ENCODE measurements at regions not wholly inside any gene's neighbourhood (a gene's known extent, or its start where the extent isn't known, plus 50 kb on each side); places are given as distances from the start of the nearest gene placed in this dataset.
"Not testable (repeated sequence)": the region's sequence is repeated elsewhere in the genome, so short reads cannot be mapped to it uniquely, and the experiment has no call there.

DNA sequence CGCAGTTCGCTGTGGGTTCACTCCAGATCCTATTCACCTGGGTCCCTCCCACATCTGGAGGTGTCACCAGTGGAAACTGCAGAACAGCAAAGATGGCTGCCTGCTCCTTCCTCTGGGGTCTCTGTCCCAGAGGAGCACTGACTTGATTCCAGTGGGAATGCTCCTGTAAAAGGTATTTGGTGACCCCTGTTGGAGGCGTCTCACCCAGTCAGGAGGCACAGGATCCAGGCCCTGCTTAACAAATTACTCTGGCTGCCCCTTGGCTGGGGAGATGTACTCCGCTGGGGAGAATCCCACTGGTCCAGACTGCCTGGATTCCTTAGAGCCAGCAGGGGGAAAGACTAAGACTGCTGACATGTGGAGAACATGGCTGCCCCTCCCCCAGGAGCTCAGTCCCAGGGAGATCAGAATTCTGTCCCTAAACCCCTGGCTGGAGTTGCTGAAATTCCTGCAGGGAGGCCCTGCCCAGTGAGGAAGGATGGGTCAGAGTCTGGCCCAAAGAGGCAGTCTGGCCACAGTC is 483.0 kb downstream of the CBLN4 start:
- no peaks in the 10 kb centered on the region for H3K4me1 ChIP-seq (ENCODE audit: insufficient read depth, low read length)
- H2AFZ ChIP-seq (ENCODE audit: low read length) = no peak overlapping the region
- no peak overlapping the region for H2BK5ac ChIP-seq (ENCODE audit: insufficient read length, low read length)
- no peak overlapping the region for H3K4me2 ChIP-seq (ENCODE audit: insufficient read depth, insufficient read length, low read length)
- H4K91ac ChIP-seq (ENCODE audit: insufficient read length, low read depth, low read length) = no peak overlapping the region
- no peak overlapping the region for H2BK15ac ChIP-seq (ENCODE audit: low read depth, low read length)
- H2BK20ac ChIP-seq (ENCODE audit: low read depth, low read length, poor library complexity, severe bottlenecking) = no peak overlapping the region
- H4K8ac ChIP-seq (replicated peaks; ENCODE audit: insufficient read length, low read depth, low read length) = no peak overlapping the region
- H3K9me3 ChIP-seq (ENCODE audit: control insufficient read depth, low read depth, low read length) = no peaks in the 10 kb centered on the region
- H3K23me2 ChIP-seq (ENCODE audit: insufficient read length, low read depth, low read length, poor library complexity, severe bottlenecking) = no peaks in the 10 kb centered on the region
- no peak overlapping the region for H2BK12ac ChIP-seq (ENCODE audit: insufficient read length, low read depth, low read length)
- peaks cover 5 to 15% (median 8%) of the 10 kb centered on the region in 3 experiments for H3K36me3 Mint-ChIP-seq (ENCODE audit: insufficient read depth in 1 of 3, low read depth in 3 of 3)
- no peak overlapping the region for H2AK5ac ChIP-seq (ENCODE audit: insufficient read length, low read length)
- H3K14ac ChIP-seq (ENCODE audit: insufficient read depth, low read length) = no peak overlapping the region
- H2BK120ac ChIP-seq (ENCODE audit: low read depth, low read length, poor library complexity, severe bottlenecking) = no peak overlapping the region
- no CpG with 5 or more reads among the region's 4 CpGs for WGBS (ENCODE audit: extremely low coverage, insufficient read length, low lambda C conversion rate)
- H3K27ac Mint-ChIP-seq = no peak overlapping the region
- H3K4ac ChIP-seq (ENCODE audit: low read depth, low read length) = no peak overlapping the region
- H3K23ac ChIP-seq (ENCODE audit: insufficient read length, low read depth, low read length) = no peak overlapping the region
- TF ChIP-seq, protein P1, sequence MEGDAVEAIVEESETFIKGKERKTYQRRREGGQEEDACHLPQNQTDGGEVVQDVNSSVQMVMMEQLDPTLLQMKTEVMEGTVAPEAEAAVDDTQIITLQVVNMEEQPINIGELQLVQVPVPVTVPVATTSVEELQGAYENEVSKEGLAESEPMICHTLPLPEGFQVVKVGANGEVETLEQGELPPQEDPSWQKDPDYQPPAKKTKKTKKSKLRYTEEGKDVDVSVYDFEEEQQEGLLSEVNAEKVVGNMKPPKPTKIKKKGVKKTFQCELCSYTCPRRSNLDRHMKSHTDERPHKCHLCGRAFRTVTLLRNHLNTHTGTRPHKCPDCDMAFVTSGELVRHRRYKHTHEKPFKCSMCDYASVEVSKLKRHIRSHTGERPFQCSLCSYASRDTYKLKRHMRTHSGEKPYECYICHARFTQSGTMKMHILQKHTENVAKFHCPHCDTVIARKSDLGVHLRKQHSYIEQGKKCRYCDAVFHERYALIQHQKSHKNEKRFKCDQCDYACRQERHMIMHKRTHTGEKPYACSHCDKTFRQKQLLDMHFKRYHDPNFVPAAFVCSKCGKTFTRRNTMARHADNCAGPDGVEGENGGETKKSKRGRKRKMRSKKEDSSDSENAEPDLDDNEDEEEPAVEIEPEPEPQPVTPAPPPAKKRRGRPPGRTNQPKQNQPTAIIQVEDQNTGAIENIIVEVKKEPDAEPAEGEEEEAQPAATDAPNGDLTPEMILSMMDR (conservative IDR thresholded peaks at IDR 0.05) = peak; percentile 38; the same call in 2 of the 3 replicates
- no peaks in the 10 kb centered on the region for H4K20me1 ChIP-seq (ENCODE audit: control insufficient read depth, insufficient read depth, insufficient read length)
- H3K27me3 ChIP-seq (ENCODE audit: insufficient read depth, low read length) = no peaks in the 10 kb centered on the region
- DNase-seq = peak; percentile 46
- no peaks in the 10 kb centered on the region for H3K79me1 ChIP-seq (ENCODE audit: insufficient read depth, low read depth, low read length, poor library complexity, severe bottlenecking)
- no peak overlapping the region for H3K18ac ChIP-seq (ENCODE audit: insufficient read length, low read depth, low read length)
- H3K9me3 Mint-ChIP-seq = peaks cover 3 to 9% of the 10 kb centered on the region in 2 experiments; a peak in 4 of 5 replicates
- no peaks in the 10 kb centered on the region for H3K27me3 Mint-ChIP-seq (ENCODE audit: low read depth)
- no peak overlapping the region for H3K4me3 Mint-ChIP-seq
- H3K79me2 ChIP-seq (ENCODE audit: insufficient read depth, low read length) = no peaks in the 10 kb centered on the region
- H3K9ac ChIP-seq (ENCODE audit: extremely low read depth, insufficient read length, low read length) = no peak overlapping the region
- H3T11ph ChIP-seq (ENCODE audit: low read length) = no peak overlapping the region
- no peak overlapping the region for H4K5ac ChIP-seq (ENCODE audit: insufficient read length, low read depth, low read length)
- peaks cover 5 to 7% of the 10 kb centered on the region in 2 experiments for H3K4me1 Mint-ChIP-seq
- no peak overlapping the region for H3K56ac ChIP-seq (ENCODE audit: insufficient read length, low read depth, low read length)
- H3K27ac ChIP-seq (ENCODE audit: insufficient read length, low read depth, low read length) = no peak overlapping the region

DNA sequence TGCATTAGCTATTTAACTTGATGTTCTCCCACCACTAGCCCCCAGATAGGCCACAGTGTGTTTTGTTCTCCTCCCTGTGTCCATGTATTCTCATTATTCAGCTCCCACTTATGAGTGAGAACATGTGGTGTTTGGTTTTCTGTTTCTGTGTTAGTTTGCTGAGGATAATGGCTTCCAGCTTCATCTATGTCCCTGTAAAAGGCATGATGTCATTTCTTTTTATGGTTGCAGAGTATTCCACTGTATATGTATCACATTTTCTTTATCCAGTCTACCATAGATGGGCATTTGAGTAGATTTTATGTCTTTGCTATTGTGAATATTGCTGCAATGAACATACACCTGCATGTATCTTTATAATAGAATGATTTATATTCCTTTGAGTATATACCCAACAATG is 487.7 kb downstream of the CBLN4 start:
- H3K56ac ChIP-seq (ENCODE audit: insufficient read length, low read depth, low read length); H3K23ac ChIP-seq (ENCODE audit: insufficient read length, low read depth, low read length); H2BK120ac ChIP-seq (ENCODE audit: low read depth, low read length, poor library complexity, severe bottlenecking); H4K8ac ChIP-seq (replicated peaks; ENCODE audit: insufficient read length, low read depth, low read length); H3K4me3 Mint-ChIP-seq; H4K20me1 ChIP-seq (ENCODE audit: control insufficient read depth, insufficient read depth, insufficient read length); H2AFZ ChIP-seq (ENCODE audit: low read length); H4K91ac ChIP-seq (ENCODE audit: insufficient read length, low read depth, low read length); H3K18ac ChIP-seq (ENCODE audit: insufficient read length, low read depth, low read length); H3K9me3 ChIP-seq (ENCODE audit: control insufficient read depth, low read depth, low read length); H2BK5ac ChIP-seq (ENCODE audit: insufficient read length, low read length); H3K79me1 ChIP-seq (ENCODE audit: insufficient read depth, low read depth, low read length, poor library complexity, severe bottlenecking); H3K79me2 ChIP-seq (ENCODE audit: insufficient read depth, low read length); H2BK20ac ChIP-seq (ENCODE audit: low read depth, low read length, poor library complexity, severe bottlenecking); H3K9ac ChIP-seq (ENCODE audit: extremely low read depth, insufficient read length, low read length); H3K23me2 ChIP-seq (ENCODE audit: insufficient read length, low read depth, low read length, poor library complexity, severe bottlenecking); H3K9me3 Mint-ChIP-seq; H2BK12ac ChIP-seq (ENCODE audit: insufficient read length, low read depth, low read length); H2BK15ac ChIP-seq (ENCODE audit: low read depth, low read length); H3K27me3 ChIP-seq (ENCODE audit: insufficient read depth, low read length); DNase-seq; H3K27ac ChIP-seq (ENCODE audit: insufficient read length, low read depth, low read length); H3K4me2 ChIP-seq (ENCODE audit: insufficient read depth, insufficient read length, low read length); H4K5ac ChIP-seq (ENCODE audit: insufficient read length, low read depth, low read length); H3K27me3 Mint-ChIP-seq (ENCODE audit: low read depth); H3K14ac ChIP-seq (ENCODE audit: insufficient read depth, low read length); H2AK5ac ChIP-seq (ENCODE audit: insufficient read length, low read length); H3T11ph ChIP-seq (ENCODE audit: low read length); H3K4me1 ChIP-seq (ENCODE audit: insufficient read depth, low read length); H3K4ac ChIP-seq (ENCODE audit: low read depth, low read length); H3K27ac Mint-ChIP-seq: not testable (repeated sequence)
- H3K4me1 Mint-ChIP-seq = peaks cover 9 to 13% of the 10 kb centered on the region in 2 experiments
- peaks cover 5 to 12% (median 8%) of the 10 kb centered on the region in 3 experiments for H3K36me3 Mint-ChIP-seq (ENCODE audit: insufficient read depth in 1 of 3, low read depth in 3 of 3)

Measured in H9 (cell line).